ENCODE measurements at regions not wholly inside any gene's neighbourhood (a gene's known extent, or its start where the extent isn't known, plus 50 kb on each side); places are given as distances from the start of the nearest gene placed in this dataset.

DNA sequence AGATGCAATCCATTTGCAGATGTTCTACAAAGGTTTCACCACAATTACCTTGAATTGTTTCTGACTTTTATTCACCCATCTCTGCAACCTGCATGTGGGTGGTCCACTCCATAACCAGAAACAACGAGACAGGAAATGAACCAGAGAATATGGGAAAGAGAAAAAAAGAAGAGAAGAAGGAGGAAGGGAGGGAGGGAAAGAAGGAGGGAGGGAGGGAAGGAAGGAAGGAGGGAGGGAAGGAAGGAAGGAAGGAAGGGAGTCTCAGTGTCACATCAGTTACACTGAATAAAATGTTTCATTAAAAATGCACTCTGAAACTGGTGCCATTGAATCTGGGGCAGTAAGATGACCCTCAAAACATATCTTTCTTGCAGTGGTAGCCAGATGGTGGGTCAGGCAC lies 301.3 kb upstream of the MGMT start:
- TF ChIP-seq, protein P1, sequence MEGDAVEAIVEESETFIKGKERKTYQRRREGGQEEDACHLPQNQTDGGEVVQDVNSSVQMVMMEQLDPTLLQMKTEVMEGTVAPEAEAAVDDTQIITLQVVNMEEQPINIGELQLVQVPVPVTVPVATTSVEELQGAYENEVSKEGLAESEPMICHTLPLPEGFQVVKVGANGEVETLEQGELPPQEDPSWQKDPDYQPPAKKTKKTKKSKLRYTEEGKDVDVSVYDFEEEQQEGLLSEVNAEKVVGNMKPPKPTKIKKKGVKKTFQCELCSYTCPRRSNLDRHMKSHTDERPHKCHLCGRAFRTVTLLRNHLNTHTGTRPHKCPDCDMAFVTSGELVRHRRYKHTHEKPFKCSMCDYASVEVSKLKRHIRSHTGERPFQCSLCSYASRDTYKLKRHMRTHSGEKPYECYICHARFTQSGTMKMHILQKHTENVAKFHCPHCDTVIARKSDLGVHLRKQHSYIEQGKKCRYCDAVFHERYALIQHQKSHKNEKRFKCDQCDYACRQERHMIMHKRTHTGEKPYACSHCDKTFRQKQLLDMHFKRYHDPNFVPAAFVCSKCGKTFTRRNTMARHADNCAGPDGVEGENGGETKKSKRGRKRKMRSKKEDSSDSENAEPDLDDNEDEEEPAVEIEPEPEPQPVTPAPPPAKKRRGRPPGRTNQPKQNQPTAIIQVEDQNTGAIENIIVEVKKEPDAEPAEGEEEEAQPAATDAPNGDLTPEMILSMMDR (IDR thresholded peaks at IDR 0.05), result no peak
- TF ChIP-seq POLR2A (IDR thresholded peaks at IDR 0.05), result no peak

All from lower leg skin (tissue), 3 donors.